ENCODE measurements at regions not wholly inside any gene's neighbourhood (a gene's known extent, or its start where the extent isn't known, plus 50 kb on each side); places are given as distances from the start of the nearest gene placed in this dataset.

DNA sequence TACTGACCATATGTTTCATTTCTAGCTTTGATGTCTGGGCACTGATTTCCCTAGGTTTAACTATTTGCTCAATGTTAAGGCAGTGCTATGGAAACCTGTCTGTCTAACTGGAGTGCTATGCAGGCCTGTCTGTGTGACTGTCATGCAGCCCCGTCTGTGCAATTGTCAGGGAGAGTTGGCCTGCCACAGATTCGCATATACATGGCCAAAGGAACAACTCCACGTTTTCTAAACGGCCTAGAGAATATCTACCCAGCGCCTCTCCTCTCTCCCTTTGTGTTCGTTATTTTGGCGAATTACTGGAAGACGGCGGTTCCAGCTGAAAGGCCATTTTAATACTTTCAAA lies 59.6 kb upstream of the PSME4 start:
- DNase-seq (ENCODE audit: low spot score) (no peak), ATAC-seq (no peak)
- peaks cover 9% of the 10 kb centered on the region for H3K4me1 Mint-ChIP-seq
- CTCF ChIA-PET = no interaction called here
- POLR2A ChIA-PET = no interaction called here
- H3K9me3 Mint-ChIP-seq = peaks cover 6% of the 10 kb centered on the region; the same call in 1 of the 2 replicates
- H3K27me3 Mint-ChIP-seq (ENCODE audit: low read depth) = no peaks in the 10 kb centered on the region
- TF ChIP-seq, protein P1, sequence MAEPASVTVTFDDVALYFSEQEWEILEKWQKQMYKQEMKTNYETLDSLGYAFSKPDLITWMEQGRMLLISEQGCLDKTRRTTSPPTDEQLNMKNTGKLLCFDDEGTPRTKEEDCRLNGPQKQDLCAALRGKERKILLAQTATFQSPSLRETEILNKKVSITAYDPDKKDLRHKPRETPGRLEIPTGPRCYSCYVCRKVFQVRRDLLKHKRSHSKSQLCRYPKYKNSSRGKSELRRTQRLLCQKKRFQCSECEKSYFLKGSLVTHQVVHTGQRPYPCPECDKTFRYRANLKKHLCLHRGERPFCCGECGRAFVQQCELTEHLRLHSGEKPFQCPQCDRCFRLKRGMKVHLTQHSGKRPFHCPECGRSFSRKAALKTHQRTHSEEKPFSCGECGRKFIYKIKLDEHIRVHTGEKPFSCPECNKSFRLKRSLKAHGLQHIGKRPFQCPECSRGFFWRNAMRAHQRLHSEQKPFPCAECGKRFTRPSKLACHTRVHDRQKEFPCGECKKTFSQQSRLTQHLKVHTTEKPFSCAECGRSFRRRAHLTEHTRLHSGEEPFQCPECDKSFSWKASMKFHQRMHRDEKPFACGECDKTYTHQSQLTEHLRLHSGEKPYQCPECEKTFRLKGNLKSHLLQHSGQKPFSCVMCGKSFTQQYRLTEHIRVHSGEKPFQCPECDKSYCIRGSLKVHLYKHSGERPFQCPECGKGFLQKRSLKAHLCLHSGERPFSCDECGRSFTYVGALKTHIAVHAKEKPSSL (CRISPR knock-in tag; conservative IDR thresholded peaks at IDR 0.05) = no peak
- TF ChIP-seq CREB1 (CRISPR knock-in tag; IDR thresholded peaks at IDR 0.05) (no peak), ZNF138 (CRISPR knock-in tag; conservative IDR thresholded peaks at IDR 0.05) (no peak), FOXJ3 (CRISPR knock-in tag; IDR thresholded peaks at IDR 0.05; ENCODE audit: borderline replicate concordance) (no peak), ZNF671 (CRISPR knock-in tag; IDR thresholded peaks at IDR 0.05) (no peak), FOXP1 (CRISPR knock-in tag; IDR thresholded peaks at IDR 0.05; ENCODE audit: borderline replicate concordance) (no peak), ZNF121 (CRISPR knock-in tag; IDR thresholded peaks at IDR 0.05) (no peak), TEAD1 (CRISPR knock-in tag; IDR thresholded peaks at IDR 0.05) (no peak), OVOL2 (CRISPR knock-in tag; IDR thresholded peaks at IDR 0.05; ENCODE audit: borderline replicate concordance) (no peak)
- TF ChIP-seq, protein P2, sequence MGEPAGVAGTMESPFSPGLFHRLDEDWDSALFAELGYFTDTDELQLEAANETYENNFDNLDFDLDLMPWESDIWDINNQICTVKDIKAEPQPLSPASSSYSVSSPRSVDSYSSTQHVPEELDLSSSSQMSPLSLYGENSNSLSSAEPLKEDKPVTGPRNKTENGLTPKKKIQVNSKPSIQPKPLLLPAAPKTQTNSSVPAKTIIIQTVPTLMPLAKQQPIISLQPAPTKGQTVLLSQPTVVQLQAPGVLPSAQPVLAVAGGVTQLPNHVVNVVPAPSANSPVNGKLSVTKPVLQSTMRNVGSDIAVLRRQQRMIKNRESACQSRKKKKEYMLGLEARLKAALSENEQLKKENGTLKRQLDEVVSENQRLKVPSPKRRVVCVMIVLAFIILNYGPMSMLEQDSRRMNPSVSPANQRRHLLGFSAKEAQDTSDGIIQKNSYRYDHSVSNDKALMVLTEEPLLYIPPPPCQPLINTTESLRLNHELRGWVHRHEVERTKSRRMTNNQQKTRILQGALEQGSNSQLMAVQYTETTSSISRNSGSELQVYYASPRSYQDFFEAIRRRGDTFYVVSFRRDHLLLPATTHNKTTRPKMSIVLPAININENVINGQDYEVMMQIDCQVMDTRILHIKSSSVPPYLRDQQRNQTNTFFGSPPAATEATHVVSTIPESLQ (CRISPR knock-in tag; IDR thresholded peaks at IDR 0.05) = no peak
- TF ChIP-seq, protein P3, sequence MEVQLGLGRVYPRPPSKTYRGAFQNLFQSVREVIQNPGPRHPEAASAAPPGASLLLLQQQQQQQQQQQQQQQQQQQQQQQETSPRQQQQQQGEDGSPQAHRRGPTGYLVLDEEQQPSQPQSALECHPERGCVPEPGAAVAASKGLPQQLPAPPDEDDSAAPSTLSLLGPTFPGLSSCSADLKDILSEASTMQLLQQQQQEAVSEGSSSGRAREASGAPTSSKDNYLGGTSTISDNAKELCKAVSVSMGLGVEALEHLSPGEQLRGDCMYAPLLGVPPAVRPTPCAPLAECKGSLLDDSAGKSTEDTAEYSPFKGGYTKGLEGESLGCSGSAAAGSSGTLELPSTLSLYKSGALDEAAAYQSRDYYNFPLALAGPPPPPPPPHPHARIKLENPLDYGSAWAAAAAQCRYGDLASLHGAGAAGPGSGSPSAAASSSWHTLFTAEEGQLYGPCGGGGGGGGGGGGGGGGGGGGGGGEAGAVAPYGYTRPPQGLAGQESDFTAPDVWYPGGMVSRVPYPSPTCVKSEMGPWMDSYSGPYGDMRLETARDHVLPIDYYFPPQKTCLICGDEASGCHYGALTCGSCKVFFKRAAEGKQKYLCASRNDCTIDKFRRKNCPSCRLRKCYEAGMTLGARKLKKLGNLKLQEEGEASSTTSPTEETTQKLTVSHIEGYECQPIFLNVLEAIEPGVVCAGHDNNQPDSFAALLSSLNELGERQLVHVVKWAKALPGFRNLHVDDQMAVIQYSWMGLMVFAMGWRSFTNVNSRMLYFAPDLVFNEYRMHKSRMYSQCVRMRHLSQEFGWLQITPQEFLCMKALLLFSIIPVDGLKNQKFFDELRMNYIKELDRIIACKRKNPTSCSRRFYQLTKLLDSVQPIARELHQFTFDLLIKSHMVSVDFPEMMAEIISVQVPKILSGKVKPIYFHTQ (CRISPR knock-in tag; IDR thresholded peaks at IDR 0.05) = no peak
- TF ChIP-seq, protein P4, sequence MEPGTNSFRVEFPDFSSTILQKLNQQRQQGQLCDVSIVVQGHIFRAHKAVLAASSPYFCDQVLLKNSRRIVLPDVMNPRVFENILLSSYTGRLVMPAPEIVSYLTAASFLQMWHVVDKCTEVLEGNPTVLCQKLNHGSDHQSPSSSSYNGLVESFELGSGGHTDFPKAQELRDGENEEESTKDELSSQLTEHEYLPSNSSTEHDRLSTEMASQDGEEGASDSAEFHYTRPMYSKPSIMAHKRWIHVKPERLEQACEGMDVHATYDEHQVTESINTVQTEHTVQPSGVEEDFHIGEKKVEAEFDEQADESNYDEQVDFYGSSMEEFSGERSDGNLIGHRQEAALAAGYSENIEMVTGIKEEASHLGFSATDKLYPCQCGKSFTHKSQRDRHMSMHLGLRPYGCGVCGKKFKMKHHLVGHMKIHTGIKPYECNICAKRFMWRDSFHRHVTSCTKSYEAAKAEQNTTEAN (CRISPR knock-in tag; IDR thresholded peaks at IDR 0.05) = no peak
- TF ChIP-seq, protein P5, sequence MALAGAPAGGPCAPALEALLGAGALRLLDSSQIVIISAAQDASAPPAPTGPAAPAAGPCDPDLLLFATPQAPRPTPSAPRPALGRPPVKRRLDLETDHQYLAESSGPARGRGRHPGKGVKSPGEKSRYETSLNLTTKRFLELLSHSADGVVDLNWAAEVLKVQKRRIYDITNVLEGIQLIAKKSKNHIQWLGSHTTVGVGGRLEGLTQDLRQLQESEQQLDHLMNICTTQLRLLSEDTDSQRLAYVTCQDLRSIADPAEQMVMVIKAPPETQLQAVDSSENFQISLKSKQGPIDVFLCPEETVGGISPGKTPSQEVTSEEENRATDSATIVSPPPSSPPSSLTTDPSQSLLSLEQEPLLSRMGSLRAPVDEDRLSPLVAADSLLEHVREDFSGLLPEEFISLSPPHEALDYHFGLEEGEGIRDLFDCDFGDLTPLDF (CRISPR knock-in tag; IDR thresholded peaks at IDR 0.05) = no peak
- TF ChIP-seq, protein P6, sequence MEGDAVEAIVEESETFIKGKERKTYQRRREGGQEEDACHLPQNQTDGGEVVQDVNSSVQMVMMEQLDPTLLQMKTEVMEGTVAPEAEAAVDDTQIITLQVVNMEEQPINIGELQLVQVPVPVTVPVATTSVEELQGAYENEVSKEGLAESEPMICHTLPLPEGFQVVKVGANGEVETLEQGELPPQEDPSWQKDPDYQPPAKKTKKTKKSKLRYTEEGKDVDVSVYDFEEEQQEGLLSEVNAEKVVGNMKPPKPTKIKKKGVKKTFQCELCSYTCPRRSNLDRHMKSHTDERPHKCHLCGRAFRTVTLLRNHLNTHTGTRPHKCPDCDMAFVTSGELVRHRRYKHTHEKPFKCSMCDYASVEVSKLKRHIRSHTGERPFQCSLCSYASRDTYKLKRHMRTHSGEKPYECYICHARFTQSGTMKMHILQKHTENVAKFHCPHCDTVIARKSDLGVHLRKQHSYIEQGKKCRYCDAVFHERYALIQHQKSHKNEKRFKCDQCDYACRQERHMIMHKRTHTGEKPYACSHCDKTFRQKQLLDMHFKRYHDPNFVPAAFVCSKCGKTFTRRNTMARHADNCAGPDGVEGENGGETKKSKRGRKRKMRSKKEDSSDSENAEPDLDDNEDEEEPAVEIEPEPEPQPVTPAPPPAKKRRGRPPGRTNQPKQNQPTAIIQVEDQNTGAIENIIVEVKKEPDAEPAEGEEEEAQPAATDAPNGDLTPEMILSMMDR (IDR thresholded peaks at IDR 0.05) = no peak
- H3K4me3 Mint-ChIP-seq = no peak overlapping the region
- no peak overlapping the region for H3K27ac Mint-ChIP-seq
- H3K36me3 Mint-ChIP-seq = 0 out of 2 replicates have a peak, but pooled peaks cover 5% of the 10 kb centered on the region
